Ishikawa (cell line): ENCODE measurements at regions not wholly inside any gene's neighbourhood (a gene's known extent, or its start where the extent isn't known, plus 50 kb on each side); places are given as distances from the start of the nearest gene placed in this dataset.

Source experiments
- CREB1 ChIP-seq: IDR thresholded peaks from 2 replicates; pipeline ENCODE4 v1.6.1; 2012; ENCODE audit warnings: low read depth
- EP300 ChIP-seq: IDR thresholded peaks from 2 replicates; pipeline ENCODE4 v1.6.1; 2012; ENCODE audit warnings: borderline replicate concordance
- FOXM1 ChIP-seq: IDR thresholded peaks from 2 replicates; pipeline ENCODE4 v1.6.1; 2012; ENCODE audit warnings: low read depth, borderline replicate concordance
- MAX ChIP-seq: IDR thresholded peaks from 2 replicates; pipeline ENCODE4 v1.6.1; 2012
- REST ChIP-seq: IDR thresholded peaks from 2 replicates; pipeline ENCODE4 v1.6.1; 2012; ENCODE audit warnings: low read depth, mild to moderate bottlenecking
- TCF12 ChIP-seq: IDR thresholded peaks from 2 replicates; pipeline ENCODE4 v1.6.1; 2012; ENCODE audit warnings: low read depth
- TEAD4 ChIP-seq: IDR thresholded peaks from 2 replicates; pipeline ENCODE4 v1.6.1; 2012
- USF1 ChIP-seq: IDR thresholded peaks from 2 replicates; pipeline ENCODE4 v1.6.1; 2012
- YY1 ChIP-seq: IDR thresholded peaks from 2 replicates; pipeline ENCODE4 v1.6.1; 2012; ENCODE audit warnings: low read depth

- TF ChIP-seq YY1 (no peak), EP300 (no peak), FOXM1 (no peak), REST (no peak), CREB1 (no peak), USF1 (no peak), TEAD4 (no peak), TCF12 (no peak), MAX (no peak)
These were observed 134.2 kb upstream of the FRG1 start for GRCh38 chr4:189806506-189806905.
